SK-N-SH (cell line): ENCODE measurements at regions not wholly inside any gene's neighbourhood (a gene's known extent, or its start where the extent isn't known, plus 50 kb on each side); places are given as distances from the start of the nearest gene placed in this dataset.

Experiments used
- CTCF ChIA-PET: fragments of 300-600, 350-600 bp; formaldehyde crosslinking; extraction: SDS; loops from one replicate; lab custom pipeline; 2021; lab: Yijun Ruan, JAX
- POLR2A ChIA-PET: fragments of 350-600 bp; sonication (Branson Sonifier 250); formaldehyde crosslinking; extraction: SDS; loops from one replicate; lab custom pipeline; 2020; ENCODE audit warnings: antibody characterized with exemption, inconsistent platforms; lab: Yijun Ruan, JAX
- DNase-seq: peaks from one replicate; pipeline ENCODE4 v3.0.0; 2012
- H2AFZ ChIP-seq: fragments of 200-600 bp; sonication (generic); 2 replicates; pipeline ENCODE4 v1.8.1; 2016; ENCODE audit warnings: antibody characterized with exemption, mild to moderate bottlenecking, low read depth
- H3F3A ChIP-seq: fragments of 200-600 bp; sonication (generic); replicated peaks from 2 replicates; pipeline ENCODE3; 2016; ENCODE audit warnings: antibody characterized with exemption, mild to moderate bottlenecking; ENCODE audit not compliant: insufficient read depth
- H3K27ac ChIP-seq, 2 experiments: fragments of 200-500 bp in 1 of 2; fragments of 200-600 bp in 1 of 2; sonication (Bioruptor generic) in 1 of 2; sonication (generic), shearing (Covaris generic) in 1 of 2; 2 replicates each; pipeline versions ENCODE4 v1.5.1 to v1.6.1; 2014 to 2016; ENCODE audit warnings: low read depth in 2 of 2, inconsistent platforms in 1 of 2, low read length in 1 of 2, mild to moderate bottlenecking in 1 of 2, mixed read lengths in 1 of 2
- H3K27me3 ChIP-seq: fragments of 200-600 bp; sonication (generic), shearing (Covaris generic); 2 replicates; pipeline ENCODE4 v1.6.1; 2016; ENCODE audit warnings: mixed run types; ENCODE audit not compliant: insufficient read depth
- H3K36me3 ChIP-seq, 2 experiments: fragments of 200-500 bp in 1 of 2; fragments of 200-600 bp in 1 of 2; sonication (Bioruptor generic) in 1 of 2; sonication (generic) in 1 of 2; replicated peaks in 1 of 2; 2 replicates each; pipeline versions ENCODE3 to v1.5.1; 2014 to 2016; ENCODE audit warnings: low read length in 1 of 2, mild to moderate bottlenecking in 1 of 2; ENCODE audit not compliant: insufficient read depth in 2 of 2, control insufficient read depth in 1 of 2
- H3K4me1 ChIP-seq, 2 experiments: fragments of 200-500 bp in 1 of 2; fragments of 200-600 bp in 1 of 2; sonication (Bioruptor generic) in 1 of 2; sonication (generic), shearing (Covaris generic) in 1 of 2; 2 replicates each; pipeline versions ENCODE4 v1.5.1 to v1.6.1; 2014 to 2016; ENCODE audit warnings: low read depth in 1 of 2, low read length in 1 of 2, mixed run types in 1 of 2; ENCODE audit not compliant: insufficient read depth in 2 of 2, control insufficient read depth in 1 of 2
- H3K4me2 ChIP-seq: fragments of 200-600 bp; sonication (generic), shearing (Covaris generic); 2 replicates; pipeline ENCODE4 v1.6.1; 2017; ENCODE audit warnings: mixed run types
- H3K4me3 ChIP-seq, 2 experiments: fragments of 200-500 bp in 1 of 2; fragments of 200-600 bp in 1 of 2; sonication (Bioruptor generic) in 1 of 2; sonication (generic), shearing (Covaris generic) in 1 of 2; 2 replicates each; pipeline versions ENCODE4 v1.5.1 to v1.8.1; 2014 to 2016; ENCODE audit warnings: low read depth in 2 of 2, inconsistent platforms in 1 of 2, low read length in 1 of 2, mild to moderate bottlenecking in 1 of 2, mixed read lengths in 1 of 2, moderate library complexity in 1 of 2
- H3K79me2 ChIP-seq: fragments of 200-600 bp; sonication (generic); 2 replicates; pipeline ENCODE4 v1.8.1; 2017; ENCODE audit warnings: mild to moderate bottlenecking; ENCODE audit not compliant: insufficient read depth
- H3K9ac ChIP-seq: fragments of 200-600 bp; sonication (generic); 2 replicates; pipeline ENCODE4 v1.6.1; 2017; ENCODE audit warnings: mixed run types
- H3K9me2 ChIP-seq: fragments of 200-600 bp; sonication (generic); 2 replicates; pipeline ENCODE4 v1.6.1; 2017; ENCODE audit warnings: mixed run types
- H3K9me3 ChIP-seq: fragments of 200-600 bp; sonication (generic); 2 replicates; pipeline ENCODE4 v1.6.1; 2017; ENCODE audit warnings: mixed run types, mild to moderate bottlenecking, moderate library complexity
- H4K20me1 ChIP-seq: fragments of 200-600 bp; sonication (generic); 2 replicates; pipeline ENCODE4 v1.6.1; 2017; ENCODE audit warnings: mild to moderate bottlenecking, mixed run types; ENCODE audit not compliant: insufficient read depth
- CHD2 ChIP-seq: fragments of 150-350 bp; IDR thresholded peaks from 2 replicates; pipeline ENCODE4 v1.6.1; 2018; ENCODE audit warnings: low read length; ENCODE audit not compliant: partially characterized antibody
- ELF1 ChIP-seq: IDR thresholded peaks from 2 replicates; pipeline ENCODE4 v1.4.0; 2012
- EZH2phosphoT487 ChIP-seq: fragments of 200-600 bp; sonication (generic); IDR thresholded peaks from 2 replicates; pipeline ENCODE4 v1.6.1; 2017; ENCODE audit warnings: low read depth, mixed run types, mild to moderate bottlenecking, antibody characterized with exemption, moderate library complexity, borderline replicate concordance
- GATA2 ChIP-seq: sonication (generic); formaldehyde crosslinking; IDR thresholded peaks from 2 replicates; pipeline ENCODE4 v1.5.0; 2020; ENCODE audit warnings: mild to moderate bottlenecking, missing genetic modification reagents
- MAX ChIP-seq: IDR thresholded peaks from 2 replicates; pipeline ENCODE4 v1.4.0; 2012; ENCODE audit warnings: low read depth
- POLR2AphosphoS5 ChIP-seq: IDR thresholded peaks from 2 replicates; pipeline ENCODE4 v1.6.1; 2012; ENCODE audit warnings: low read depth, low read length
- RAD21 ChIP-seq: IDR thresholded peaks from 2 replicates; pipeline ENCODE4 v1.6.1; 2012; ENCODE audit warnings: mild to moderate bottlenecking, low read length
- RCOR1 ChIP-seq: fragments of 150-350 bp; IDR thresholded peaks from 2 replicates; pipeline ENCODE4 v1.6.1; 2017; ENCODE audit warnings: antibody characterized with exemption, low read length
- RFX5 ChIP-seq: IDR thresholded peaks from 2 replicates; pipeline ENCODE4 v1.6.1; 2012; ENCODE audit warnings: mild to moderate bottlenecking, improper control_type of control experiment, low read length
- RXRA ChIP-seq: IDR thresholded peaks from 2 replicates; pipeline ENCODE4 v1.4.0; 2012; ENCODE audit warnings: low read depth, mild to moderate bottlenecking, borderline replicate concordance
- SMC3 ChIP-seq: IDR thresholded peaks from 2 replicates; pipeline ENCODE4 v1.6.1; 2012; ENCODE audit warnings: low read depth, low read length, improper control_type of control experiment
- TAF1 ChIP-seq: IDR thresholded peaks from 2 replicates; pipeline ENCODE4 v1.6.1; 2012; ENCODE audit warnings: low read depth, mild to moderate bottlenecking, low read length, moderate library complexity, borderline replicate concordance
- TCF12 ChIP-seq: IDR thresholded peaks from 2 replicates; pipeline ENCODE4 v1.4.0; 2012
- WGBS: methylation state at CpG from one replicate; pipeline ENCODE4 v1.1.6; 2017; ENCODE audit warnings: low lambda C conversion rate; 5-methylcytosine and 5-hydroxymethylcytosine counted together

- TF ChIP-seq RXRA (no peak), ELF1 (no peak), POLR2AphosphoS5 (no peak), SMC3 (no peak), GATA2 (CRISPR knock-in tag) (no peak), MAX (no peak), TAF1 (no peak)
- no peaks in the 10 kb centered on the region for H4K20me1 ChIP-seq
- H3F3A ChIP-seq = no peaks in the 10 kb centered on the region
- no peaks in the 10 kb centered on the region for H3K36me3 ChIP-seq
- no peaks in the 10 kb centered on the region; a peak in 1 of 4 replicates for H3K4me1 ChIP-seq
- no peak overlapping the region for H2AFZ ChIP-seq
- no peaks in the 10 kb centered on the region for H3K9me3 ChIP-seq
- DNase-seq = no peak
- no peak overlapping the region for H3K4me3 ChIP-seq
- ChIA-PET POLR2A (no interaction called here), CTCF (interaction anchor here (0.7 kb wide), 1 partner anchor 15 kb away, joined by 3 read pairs; no protein-coding TSS in a partner anchor)
- H3K27ac ChIP-seq = no peak overlapping the region
- H3K9me2 ChIP-seq = no peaks in the 10 kb centered on the region
- WGBS = 20% methylated on average over 1 of the region's 1 CpG
- H3K4me2 ChIP-seq = no peak overlapping the region
- no peaks in the 10 kb centered on the region for H3K79me2 ChIP-seq
- H3K9ac ChIP-seq = no peak overlapping the region
- no peaks in the 10 kb centered on the region; the same call in 1 of the 2 replicates for H3K27me3 ChIP-seq
Measured at GRCh38 chr3:153602801-153603200, 440.8 kb downstream of the RAP2B start.

- Histone ChIP-seq H3K9me3 (no peaks in the 10 kb centered on the region), H3K36me3 (no peaks in the 10 kb centered on the region), H3K4me2 (peak overlapping the region; percentile 1; the same call in 1 of the 2 replicates), H4K20me1 (no peaks in the 10 kb centered on the region), H3K4me1 (peaks cover 0 to 10% of the 10 kb centered on the region in 2 experiments; a peak in 1 of 4 replicates), H3K4me3 (no peak overlapping the region), H3K27me3 (no peaks in the 10 kb centered on the region), H3K79me2 (no peaks in the 10 kb centered on the region), H3K9ac (no peak overlapping the region; the same call in 1 of the 2 replicates), H3F3A (peaks cover 19% of the 10 kb centered on the region), H2AFZ (peak overlapping the region; percentile 69), H3K9me2 (no peaks in the 10 kb centered on the region), H3K27ac (peak overlapping the region; percentile 83 to 92)
- no peak for DNase-seq
- ChIA-PET CTCF (no interaction called here), POLR2A (no interaction called here)
- no peak for TF ChIP-seq RCOR1
- TF ChIP-seq TCF12 = peak; percentile 36
- TF ChIP-seq RFX5 = no peak
- TF ChIP-seq EZH2phosphoT487 = no peak
- TF ChIP-seq TAF1 = no peak
- TF ChIP-seq POLR2AphosphoS5 = no peak
- no peak for TF ChIP-seq RXRA
- WGBS = 17% methylated on average over 1 of the region's 1 CpG
Measured at GRCh38 chr3:153614140-153614539, 452.1 kb downstream of the RAP2B start.

- H3K9ac ChIP-seq = no peak overlapping the region; the same call in 1 of the 2 replicates
- H3K4me3 ChIP-seq = no peak overlapping the region
- TF ChIP-seq RAD21 (no peak), TCF12 (no peak), TAF1 (no peak), CHD2 (no peak), SMC3 (no peak)
- no peaks in the 10 kb centered on the region for H3K9me2 ChIP-seq
- no peaks in the 10 kb centered on the region for H3K79me2 ChIP-seq
- ChIA-PET POLR2A (no interaction called here), CTCF (no interaction called here)
- no peak for DNase-seq
- no peaks in the 10 kb centered on the region for H3K36me3 ChIP-seq
- peak overlapping the region; percentile 83 to 92 for H3K27ac ChIP-seq
- H2AFZ ChIP-seq = peak overlapping the region; percentile 69
- H3K4me1 ChIP-seq = peaks cover 0 to 10% of the 10 kb centered on the region in 2 experiments; a peak in 1 of 4 replicates
- H3K9me3 ChIP-seq = no peaks in the 10 kb centered on the region
- peaks cover 19% of the 10 kb centered on the region for H3F3A ChIP-seq
- H3K4me2 ChIP-seq = peak overlapping the region; percentile 1; the same call in 1 of the 2 replicates
- H4K20me1 ChIP-seq = no peaks in the 10 kb centered on the region
- no peaks in the 10 kb centered on the region for H3K27me3 ChIP-seq
Measured at GRCh38 chr3:153614563-153614962, 452.5 kb downstream of the RAP2B start.
